ENCODE measurements at regions not wholly inside any gene's neighbourhood (a gene's known extent, or its start where the extent isn't known, plus 50 kb on each side); places are given as distances from the start of the nearest gene placed in this dataset.

DNA sequence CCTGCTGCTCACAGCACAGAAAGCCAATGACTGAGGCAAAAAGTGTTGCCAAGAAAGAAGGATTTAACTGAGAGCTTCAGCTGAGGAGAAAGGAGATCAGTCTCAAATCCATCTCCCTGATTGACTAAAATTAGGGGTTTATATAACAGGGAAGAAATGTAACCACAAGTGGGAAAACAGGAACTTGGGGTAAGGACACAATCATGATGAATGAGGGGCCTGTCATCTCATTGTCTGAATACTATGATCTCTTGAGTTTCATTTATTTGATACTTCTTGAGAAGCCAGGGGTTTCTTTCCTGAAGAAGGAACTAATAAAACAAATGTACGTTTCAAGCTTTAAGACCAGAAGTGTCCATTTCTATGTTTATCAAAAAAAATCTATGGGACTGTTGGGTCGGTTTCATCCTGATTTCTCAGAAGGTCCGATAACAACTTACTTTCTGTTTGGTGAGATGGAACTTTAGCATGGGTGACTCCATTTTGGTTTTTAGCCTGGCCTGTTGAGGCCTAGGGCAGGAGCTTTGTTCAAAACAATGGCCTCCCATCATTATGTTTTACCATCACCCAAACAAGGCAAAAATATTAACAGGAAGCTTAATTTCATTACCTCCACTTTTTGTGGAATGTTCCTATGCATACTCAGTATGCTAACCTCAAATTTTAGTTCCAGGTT lies 76.6 kb upstream of the PIAS1 start:
- Histone ChIP-seq H3K4me3 (ENCODE audit: low read length in 3 of 3) (no peak overlapping the region), H3K4me1 (ENCODE audit: control insufficient read depth in 2 of 3, insufficient read depth in 2 of 3, low read depth in 1 of 3, low read length in 3 of 3) (no peaks in the 10 kb centered on the region), H3K27ac (ENCODE audit: low read depth in 2 of 2, low read length in 2 of 2) (no peak overlapping the region), H3K36me3 (ENCODE audit: control insufficient read depth in 2 of 3, insufficient read depth in 3 of 3, low read length in 3 of 3) (no peaks in the 10 kb centered on the region), H3K9ac (ENCODE audit: low read length in 3 of 3) (no peak overlapping the region), H3K9me3 (ENCODE audit: control insufficient read depth in 2 of 3, insufficient read depth in 1 of 3, low read length in 3 of 3) (no peaks in the 10 kb centered on the region), H3K27me3 (ENCODE audit: control insufficient read depth, insufficient read depth, low read length) (no peaks in the 10 kb centered on the region)
- intact Hi-C loops (cut with DNase I): no loop called here
- TF ChIP-seq, protein P1, sequence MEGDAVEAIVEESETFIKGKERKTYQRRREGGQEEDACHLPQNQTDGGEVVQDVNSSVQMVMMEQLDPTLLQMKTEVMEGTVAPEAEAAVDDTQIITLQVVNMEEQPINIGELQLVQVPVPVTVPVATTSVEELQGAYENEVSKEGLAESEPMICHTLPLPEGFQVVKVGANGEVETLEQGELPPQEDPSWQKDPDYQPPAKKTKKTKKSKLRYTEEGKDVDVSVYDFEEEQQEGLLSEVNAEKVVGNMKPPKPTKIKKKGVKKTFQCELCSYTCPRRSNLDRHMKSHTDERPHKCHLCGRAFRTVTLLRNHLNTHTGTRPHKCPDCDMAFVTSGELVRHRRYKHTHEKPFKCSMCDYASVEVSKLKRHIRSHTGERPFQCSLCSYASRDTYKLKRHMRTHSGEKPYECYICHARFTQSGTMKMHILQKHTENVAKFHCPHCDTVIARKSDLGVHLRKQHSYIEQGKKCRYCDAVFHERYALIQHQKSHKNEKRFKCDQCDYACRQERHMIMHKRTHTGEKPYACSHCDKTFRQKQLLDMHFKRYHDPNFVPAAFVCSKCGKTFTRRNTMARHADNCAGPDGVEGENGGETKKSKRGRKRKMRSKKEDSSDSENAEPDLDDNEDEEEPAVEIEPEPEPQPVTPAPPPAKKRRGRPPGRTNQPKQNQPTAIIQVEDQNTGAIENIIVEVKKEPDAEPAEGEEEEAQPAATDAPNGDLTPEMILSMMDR (IDR thresholded peaks at IDR 0.05; ENCODE audit: borderline replicate concordance, extremely low read depth, insufficient read depth): no peak
- no peak for DNase-seq
- FAIRE-seq: no peak

GRCh38 chr15:67979281-67979680 lies 74.8 kb upstream of the PIAS1 start:
- Histone ChIP-seq H3K27ac (ENCODE audit: low read depth in 2 of 2, low read length in 2 of 2) (no peak overlapping the region), H3K4me1 (ENCODE audit: control insufficient read depth in 2 of 3, insufficient read depth in 2 of 3, low read depth in 1 of 3, low read length in 3 of 3) (no peaks in the 10 kb centered on the region), H3K9me3 (ENCODE audit: control insufficient read depth in 2 of 3, insufficient read depth in 1 of 3, low read length in 3 of 3) (no peaks in the 10 kb centered on the region), H3K4me3 (ENCODE audit: low read length in 3 of 3) (no peak overlapping the region), H3K9ac (ENCODE audit: low read length in 3 of 3) (no peak overlapping the region), H3K27me3 (ENCODE audit: control insufficient read depth, insufficient read depth, low read length) (no peaks in the 10 kb centered on the region), H3K36me3 (ENCODE audit: control insufficient read depth in 2 of 3, insufficient read depth in 3 of 3, low read length in 3 of 3) (no peaks in the 10 kb centered on the region)
- DNase-seq (no peak), FAIRE-seq (no peak)
- intact Hi-C loops (cut with DNase I): no loop called here
- TF ChIP-seq, protein P1 (IDR thresholded peaks at IDR 0.05; ENCODE audit: borderline replicate concordance, extremely low read depth, insufficient read depth): no peak

DNA sequence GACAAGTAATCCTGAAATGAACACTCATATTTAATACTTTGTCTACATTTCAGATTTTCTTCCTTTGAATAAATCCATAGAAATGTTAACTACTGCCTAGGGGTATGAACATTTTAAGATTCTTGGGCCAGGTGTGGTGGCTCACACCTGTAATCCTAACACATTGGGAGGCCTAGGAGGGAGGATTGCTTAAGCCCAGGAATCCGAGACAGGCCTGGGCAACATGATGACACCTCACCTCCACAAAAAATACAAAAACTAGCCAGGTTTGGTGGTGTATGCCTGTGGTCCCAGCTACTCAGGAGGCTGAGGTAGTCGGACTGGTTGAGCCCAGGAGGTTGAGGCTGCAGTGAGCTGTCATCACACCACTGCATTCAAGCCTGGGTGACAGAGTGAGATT lies 73.9 kb upstream of the PIAS1 start:
- Histone ChIP-seq H3K27ac (ENCODE audit: low read depth in 2 of 2, low read length in 2 of 2) (no peak overlapping the region), H3K36me3 (ENCODE audit: control insufficient read depth in 2 of 3, insufficient read depth in 3 of 3, low read length in 3 of 3) (no peaks in the 10 kb centered on the region), H3K9me3 (ENCODE audit: control insufficient read depth in 2 of 3, insufficient read depth in 1 of 3, low read length in 3 of 3) (no peaks in the 10 kb centered on the region), H3K4me3 (ENCODE audit: low read length in 3 of 3) (no peak overlapping the region), H3K9ac (ENCODE audit: low read length in 3 of 3) (no peak overlapping the region), H3K4me1 (ENCODE audit: control insufficient read depth in 2 of 3, insufficient read depth in 2 of 3, low read depth in 1 of 3, low read length in 3 of 3) (no peaks in the 10 kb centered on the region), H3K27me3 (ENCODE audit: control insufficient read depth, insufficient read depth, low read length) (no peaks in the 10 kb centered on the region)
- TF ChIP-seq, protein P1 (IDR thresholded peaks at IDR 0.05; ENCODE audit: borderline replicate concordance, extremely low read depth, insufficient read depth): no peak
- intact Hi-C loops (cut with DNase I): no loop called here
- FAIRE-seq (no peak), DNase-seq (no peak)
